Fibroblast of pulmonary artery (primary cell): ENCODE measurements at regions not wholly inside any gene's neighbourhood (a gene's known extent, or its start where the extent isn't known, plus 50 kb on each side); places are given as distances from the start of the nearest gene placed in this dataset.
A peak's percentile ranks its signal among the peaks of the same experiment; 100 is the strongest.

ENCODE experiments used
- DNase-seq: peaks from one replicate; pipeline ENCODE4 v3.0.0-alpha.2; 2010; ENCODE audit warnings: low read depth
- H3K4me3 ChIP-seq: replicated peaks from 2 replicates; pipeline ENCODE4 v1.5.1; 2011; ENCODE audit warnings: low read depth, mild to moderate bottlenecking, control low read depth, low read length, moderate library complexity
- CTCF ChIP-seq: IDR thresholded peaks from 2 replicates; pipeline ENCODE4 v1.5.1; 2011; ENCODE audit warnings: mild to moderate bottlenecking, control low read depth, low read length, inconsistent platforms; ENCODE audit errors: missing control alignments

GRCh38 chr12:91778091-91778832 is 367.4 kb downstream of the BTG1 start:
- DNase-seq, result peak; percentile 6
- H3K4me3 ChIP-seq, result no peak overlapping the region
- TF ChIP-seq CTCF, result no peak

GRCh38 chr12:91777268-91777992 is 368.2 kb downstream of the BTG1 start:
- no peak overlapping the region for H3K4me3 ChIP-seq
- no peak for DNase-seq
- no peak for TF ChIP-seq CTCF

GRCh38 chr12:91774434-91774921 is 371.2 kb downstream of the BTG1 start:
- peak overlapping the region; percentile 27 for H3K4me3 ChIP-seq
- peak; percentile 69 for DNase-seq
- TF ChIP-seq CTCF, result no peak

- TF ChIP-seq CTCF, result no peak
- H3K4me3 ChIP-seq, result peak overlapping the region; percentile 27
- peak; percentile 10 for DNase-seq
Observed at GRCh38 chr12:91773749-91774429, 371.8 kb downstream of the BTG1 start.

- no peak overlapping the region for H3K4me3 ChIP-seq
- no peak for TF ChIP-seq CTCF
- no peak for DNase-seq
Observed at GRCh38 chr12:91772411-91772810, 373.2 kb downstream of the BTG1 start.

GRCh38 chr12:91769736-91770135 is 375.9 kb downstream of the BTG1 start:
- no peak for TF ChIP-seq CTCF
- no peak for DNase-seq
- H3K4me3 ChIP-seq, result no peak overlapping the region
